Omental fat pad (tissue), 3 donors: ENCODE measurements at regions not wholly inside any gene's neighbourhood (a gene's known extent, or its start where the extent isn't known, plus 50 kb on each side); places are given as distances from the start of the nearest gene placed in this dataset.

Experiments used
- ATAC-seq: fragments of 150-250 bp; one replicate; pipeline ENCODE4 v1.9.1; 2016; ENCODE audit warnings: mild to moderate bottlenecking, moderate library complexity; ENCODE audit not compliant: low FRiP score
- DNase-seq: peaks from one replicate; pipeline ENCODE4 v3.0.0-alpha.2; 2019; ENCODE audit warnings: low spot score
- TF ChIP-seq, protein P1 (sequence below), 3 donors: fragments of 450-650 bp; IDR thresholded peaks; one replicate each; pipeline ENCODE4 v1.5.1; 2016 to 2017; ENCODE audit warnings: antibody characterized with exemption in 3 of 3, mild to moderate bottlenecking in 3 of 3, moderate library complexity in 2 of 3

DNA sequence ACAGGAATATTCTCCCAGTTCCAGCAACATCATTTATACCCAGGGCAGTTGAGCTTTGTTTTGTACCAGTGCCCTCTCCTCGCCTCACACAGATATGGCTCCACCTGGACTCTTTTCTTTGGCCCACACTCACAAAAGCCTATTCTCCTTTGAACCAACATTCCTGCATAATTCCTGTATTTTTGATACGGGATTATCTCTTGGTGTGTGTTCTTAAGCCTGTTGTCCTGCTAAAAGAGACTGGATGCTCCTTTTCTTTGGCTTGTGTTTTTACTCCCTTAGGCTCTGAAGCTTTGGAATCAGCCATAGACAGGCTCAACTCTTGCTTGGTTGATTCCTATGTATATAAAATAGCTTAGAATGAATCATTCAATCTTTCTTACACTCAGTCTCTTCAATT lies 305.4 kb upstream of the SATB1 start:
- DNase-seq (no peak), ATAC-seq (no peak)
- TF ChIP-seq, protein P1, sequence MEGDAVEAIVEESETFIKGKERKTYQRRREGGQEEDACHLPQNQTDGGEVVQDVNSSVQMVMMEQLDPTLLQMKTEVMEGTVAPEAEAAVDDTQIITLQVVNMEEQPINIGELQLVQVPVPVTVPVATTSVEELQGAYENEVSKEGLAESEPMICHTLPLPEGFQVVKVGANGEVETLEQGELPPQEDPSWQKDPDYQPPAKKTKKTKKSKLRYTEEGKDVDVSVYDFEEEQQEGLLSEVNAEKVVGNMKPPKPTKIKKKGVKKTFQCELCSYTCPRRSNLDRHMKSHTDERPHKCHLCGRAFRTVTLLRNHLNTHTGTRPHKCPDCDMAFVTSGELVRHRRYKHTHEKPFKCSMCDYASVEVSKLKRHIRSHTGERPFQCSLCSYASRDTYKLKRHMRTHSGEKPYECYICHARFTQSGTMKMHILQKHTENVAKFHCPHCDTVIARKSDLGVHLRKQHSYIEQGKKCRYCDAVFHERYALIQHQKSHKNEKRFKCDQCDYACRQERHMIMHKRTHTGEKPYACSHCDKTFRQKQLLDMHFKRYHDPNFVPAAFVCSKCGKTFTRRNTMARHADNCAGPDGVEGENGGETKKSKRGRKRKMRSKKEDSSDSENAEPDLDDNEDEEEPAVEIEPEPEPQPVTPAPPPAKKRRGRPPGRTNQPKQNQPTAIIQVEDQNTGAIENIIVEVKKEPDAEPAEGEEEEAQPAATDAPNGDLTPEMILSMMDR (IDR thresholded peaks at IDR 0.05) = no peak

DNA sequence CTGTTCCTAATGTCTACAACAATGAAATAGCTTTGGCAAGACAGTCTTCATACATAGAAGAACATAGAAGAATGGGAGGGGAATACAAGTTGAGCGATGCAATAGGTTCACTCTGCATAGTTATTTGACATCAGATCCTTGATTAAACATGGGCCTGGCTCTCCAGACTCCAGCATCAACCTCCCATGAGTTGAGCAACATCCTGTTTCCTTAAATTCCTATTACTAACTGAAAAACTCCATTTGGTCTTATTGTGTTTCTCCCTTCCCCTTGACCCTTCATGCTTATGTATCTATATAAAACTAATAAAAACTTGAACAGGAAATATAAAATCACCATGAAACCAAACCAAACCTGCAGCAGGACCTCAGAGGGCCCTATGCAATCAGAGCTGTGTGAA lies 304.5 kb upstream of the SATB1 start:
- ATAC-seq = no peak
- DNase-seq = no peak
- TF ChIP-seq, protein P1 (IDR thresholded peaks at IDR 0.05) = no peak

DNA sequence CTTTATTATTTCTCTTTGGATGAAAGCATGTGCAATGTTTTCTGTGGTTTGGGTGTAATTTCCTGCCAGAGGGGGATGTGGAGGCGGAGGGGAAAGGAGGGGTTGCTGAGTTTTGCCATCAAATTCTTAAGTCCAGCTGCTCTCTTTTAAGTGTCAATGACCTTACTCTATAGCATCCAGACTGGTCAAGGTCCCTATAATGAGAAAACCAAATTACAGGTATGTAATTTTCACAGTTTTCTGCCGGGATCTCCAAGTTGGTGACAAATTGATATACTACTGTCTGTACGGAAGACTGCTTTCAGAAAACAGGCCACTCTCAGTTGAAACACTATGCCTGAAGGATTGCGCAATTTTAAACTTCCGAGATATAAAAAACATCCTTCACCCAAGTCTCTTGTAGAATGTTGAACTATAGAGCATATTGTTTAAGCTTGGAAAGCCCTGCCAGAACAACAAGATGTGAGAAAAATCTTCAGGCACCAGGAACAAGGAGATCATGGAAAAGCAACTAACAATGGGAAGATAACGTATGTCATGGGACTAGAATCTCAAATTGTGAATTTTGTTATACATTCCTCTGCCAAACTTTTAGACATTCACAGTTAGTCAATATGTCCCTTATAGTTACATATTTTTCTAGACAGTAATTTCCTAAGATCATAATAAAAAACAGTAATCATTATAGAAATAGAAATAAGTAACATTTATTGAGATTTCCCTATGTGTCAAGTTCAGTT lies 300.7 kb upstream of the SATB1 start:
- ATAC-seq (no peak), DNase-seq (no peak)
- TF ChIP-seq, protein P1 (IDR thresholded peaks at IDR 0.05) = no peak

DNA sequence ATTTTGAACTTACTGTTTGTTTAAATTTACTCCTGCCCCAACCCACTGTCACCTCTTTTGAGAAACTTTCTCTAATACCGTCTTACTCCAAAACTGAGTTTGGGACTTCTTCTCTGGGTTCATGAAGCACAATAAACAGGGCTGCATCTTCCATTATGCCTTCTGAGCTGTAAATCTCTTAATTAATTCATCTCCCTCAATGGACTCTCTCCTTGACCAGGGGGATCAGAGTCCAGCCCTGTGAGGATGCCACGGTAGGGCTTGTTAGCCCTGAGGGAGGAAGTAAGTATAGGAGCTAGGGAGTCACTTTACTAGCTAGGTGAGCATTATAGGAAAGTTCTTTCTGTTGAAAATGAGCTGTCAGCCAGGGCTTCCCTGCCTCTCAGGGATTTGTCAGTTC lies 299.3 kb upstream of the SATB1 start:
- ATAC-seq = no peak
- no peak for DNase-seq

DNA sequence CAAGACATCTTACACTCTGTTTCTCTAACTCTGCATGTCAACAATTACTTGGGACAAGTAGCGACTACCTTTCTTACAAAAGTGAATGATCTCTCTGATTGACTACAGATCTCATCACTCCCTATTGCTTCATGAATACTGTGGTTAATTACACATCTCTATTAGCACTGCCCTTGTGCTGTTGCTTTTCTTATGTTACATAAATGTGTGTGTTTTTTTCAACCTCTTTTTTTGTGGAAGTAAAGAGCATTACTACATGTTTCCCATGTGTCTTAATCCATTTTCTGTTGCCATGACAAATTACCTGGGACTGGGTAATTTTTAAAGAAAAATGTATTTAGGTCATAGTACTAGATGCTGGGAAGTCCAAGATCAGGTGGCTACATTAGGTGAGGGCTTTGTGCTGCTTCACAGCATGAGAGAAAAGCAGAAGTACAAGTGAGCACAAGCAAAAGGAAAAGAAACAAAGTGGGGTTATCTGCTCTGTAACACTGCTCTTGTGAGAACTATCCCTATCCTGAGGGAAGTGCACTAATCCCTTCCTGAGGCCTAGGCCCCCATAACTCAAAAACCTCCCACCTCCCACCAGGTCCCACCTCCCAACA lies 298.2 kb upstream of the SATB1 start:
- ATAC-seq = no peak
- no peak for DNase-seq

More for the DNA sequence above, 299.3 kb upstream of the SATB1 start:
- TF ChIP-seq, protein P1 (IDR thresholded peaks at IDR 0.05) = no peak

DNA sequence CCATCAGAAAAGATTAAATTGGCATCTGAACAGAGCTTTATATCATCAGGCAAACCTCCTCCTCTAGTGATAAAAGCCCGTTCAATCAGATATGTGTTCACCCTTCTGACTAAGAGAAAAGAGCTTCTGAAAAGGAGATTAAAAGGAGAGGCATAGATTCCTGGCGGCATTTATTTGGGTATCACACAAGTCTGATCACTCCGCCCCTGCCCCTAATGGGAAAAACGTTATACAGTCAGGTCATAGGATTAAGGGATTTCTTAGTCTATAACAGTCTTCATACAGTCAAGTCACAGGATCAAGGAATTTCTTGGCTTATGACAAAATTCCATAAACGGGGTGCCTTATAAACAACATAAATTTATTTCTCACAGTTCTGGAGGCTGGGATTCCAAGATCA lies 295.4 kb upstream of the SATB1 start:
- TF ChIP-seq, protein P1 (IDR thresholded peaks at IDR 0.05) = no peak
- ATAC-seq (no peak), DNase-seq (no peak)

More for the DNA sequence above, 298.2 kb upstream of the SATB1 start:
- TF ChIP-seq, protein P1 (IDR thresholded peaks at IDR 0.05) = no peak

DNA sequence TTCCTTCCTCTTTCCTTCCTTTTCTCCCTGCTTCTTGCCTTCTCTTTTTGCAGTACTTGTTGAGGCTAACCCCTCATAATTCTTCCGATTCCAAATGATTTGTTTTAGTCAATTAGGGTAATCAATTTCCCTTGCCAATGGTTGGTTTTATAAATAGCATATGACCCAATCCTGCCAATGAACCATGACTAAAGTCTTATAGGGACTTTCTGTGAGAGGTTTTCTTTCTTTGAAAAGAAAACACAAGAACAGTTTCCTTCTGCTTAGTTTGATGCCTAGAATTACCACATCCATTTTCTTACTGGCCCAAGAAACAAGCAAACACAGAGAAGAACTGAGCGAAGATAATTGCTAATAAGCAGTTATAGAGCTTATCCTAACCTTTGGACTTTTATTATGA lies 292.5 kb upstream of the SATB1 start:
- no peak for DNase-seq
- ATAC-seq = no peak
- TF ChIP-seq, protein P1 (IDR thresholded peaks at IDR 0.05) = no peak
